GM12872 (cell line): ENCODE measurements at regions not wholly inside any gene's neighbourhood (a gene's known extent, or its start where the extent isn't known, plus 50 kb on each side); places are given as distances from the start of the nearest gene placed in this dataset.

Experiments
- TF ChIP-seq, protein P1 (sequence below): IDR thresholded peaks from 3 replicates; pipeline ENCODE4 v1.5.1; 2011; ENCODE audit warnings: low read depth, mild to moderate bottlenecking, low read length, moderate library complexity; ENCODE audit not compliant: insufficient read depth

GRCh38 chr11:103625624-103625965, 410.8 kb upstream of the DDI1 start:
- TF ChIP-seq, protein P1, sequence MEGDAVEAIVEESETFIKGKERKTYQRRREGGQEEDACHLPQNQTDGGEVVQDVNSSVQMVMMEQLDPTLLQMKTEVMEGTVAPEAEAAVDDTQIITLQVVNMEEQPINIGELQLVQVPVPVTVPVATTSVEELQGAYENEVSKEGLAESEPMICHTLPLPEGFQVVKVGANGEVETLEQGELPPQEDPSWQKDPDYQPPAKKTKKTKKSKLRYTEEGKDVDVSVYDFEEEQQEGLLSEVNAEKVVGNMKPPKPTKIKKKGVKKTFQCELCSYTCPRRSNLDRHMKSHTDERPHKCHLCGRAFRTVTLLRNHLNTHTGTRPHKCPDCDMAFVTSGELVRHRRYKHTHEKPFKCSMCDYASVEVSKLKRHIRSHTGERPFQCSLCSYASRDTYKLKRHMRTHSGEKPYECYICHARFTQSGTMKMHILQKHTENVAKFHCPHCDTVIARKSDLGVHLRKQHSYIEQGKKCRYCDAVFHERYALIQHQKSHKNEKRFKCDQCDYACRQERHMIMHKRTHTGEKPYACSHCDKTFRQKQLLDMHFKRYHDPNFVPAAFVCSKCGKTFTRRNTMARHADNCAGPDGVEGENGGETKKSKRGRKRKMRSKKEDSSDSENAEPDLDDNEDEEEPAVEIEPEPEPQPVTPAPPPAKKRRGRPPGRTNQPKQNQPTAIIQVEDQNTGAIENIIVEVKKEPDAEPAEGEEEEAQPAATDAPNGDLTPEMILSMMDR, result no peak

DNA sequence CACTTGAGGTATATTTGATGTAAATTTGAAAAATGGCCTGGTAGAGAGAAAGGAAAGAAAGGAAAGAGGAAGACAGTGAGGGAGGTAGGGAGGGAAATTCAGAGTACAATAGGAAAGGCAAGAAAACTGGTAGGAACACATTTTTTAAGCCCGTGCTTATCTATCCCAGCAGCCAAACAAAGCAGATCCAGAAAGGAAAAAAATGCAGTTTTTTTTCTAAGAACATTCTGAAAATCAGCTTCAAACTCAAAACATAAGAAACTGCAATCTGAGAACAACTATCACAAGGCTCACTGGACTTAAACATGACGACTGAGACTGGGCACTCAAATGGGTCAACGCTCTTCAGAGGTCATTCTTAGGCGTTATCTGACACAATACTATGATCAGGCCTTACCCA, 408.3 kb upstream of the DDI1 start:
- TF ChIP-seq, protein P1, result no peak

DNA sequence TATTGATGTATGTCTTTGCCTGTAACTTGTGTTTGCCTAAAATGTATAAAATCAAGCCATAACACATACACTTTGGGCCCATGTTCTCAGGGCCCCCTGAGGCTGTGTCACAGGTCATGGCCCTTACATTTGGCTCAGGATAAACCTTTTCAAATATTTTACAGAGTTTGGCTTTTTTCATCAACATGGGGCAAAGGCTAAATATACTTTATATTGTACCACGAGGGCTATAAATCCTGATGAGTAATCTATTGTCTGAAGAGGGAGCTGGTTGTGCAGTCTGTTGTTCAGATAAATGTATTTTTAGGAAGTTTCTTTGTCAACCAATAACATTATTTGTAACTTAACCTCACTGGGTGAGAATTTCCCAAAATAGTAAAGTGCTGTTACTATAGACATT, 404.6 kb upstream of the DDI1 start:
- TF ChIP-seq, protein P1, result no peak

DNA sequence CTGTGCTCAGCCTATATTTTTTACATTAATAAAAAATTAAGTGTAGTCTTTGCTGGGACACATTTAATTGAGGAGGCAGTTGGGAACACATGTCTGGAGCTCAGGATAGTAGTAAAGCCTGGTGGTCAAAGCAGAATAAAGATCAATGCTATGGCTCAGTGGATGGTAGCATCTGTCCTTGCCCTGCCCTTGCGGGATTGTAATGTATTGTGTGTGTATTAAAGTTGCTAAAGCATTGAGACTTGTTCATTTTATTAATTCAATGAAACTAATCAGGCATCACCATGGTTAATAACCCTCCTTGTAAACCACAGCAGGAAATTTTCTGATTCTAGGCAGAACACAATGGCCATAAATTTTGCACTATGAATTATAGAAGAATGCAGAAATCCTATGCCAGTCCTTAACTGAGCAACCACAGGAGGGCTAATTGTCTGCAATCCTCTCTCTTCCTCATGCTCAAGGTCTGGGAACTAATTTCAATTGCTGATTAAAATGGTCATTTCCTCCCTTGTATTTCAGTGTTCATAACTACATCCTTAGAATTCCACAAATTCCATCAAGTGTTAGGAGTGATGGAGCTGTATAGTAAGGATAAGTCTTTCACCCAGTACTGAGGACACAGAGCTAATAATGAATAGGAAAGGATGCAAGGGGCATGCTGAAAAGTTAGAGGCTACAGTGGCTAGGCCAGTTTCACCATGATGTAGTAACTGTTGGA, 403.2 kb upstream of the DDI1 start:
- TF ChIP-seq, protein P1, result no peak

GRCh38 chr11:103633819-103634590, 402.4 kb upstream of the DDI1 start:
- TF ChIP-seq, protein P1, result no peak

DNA sequence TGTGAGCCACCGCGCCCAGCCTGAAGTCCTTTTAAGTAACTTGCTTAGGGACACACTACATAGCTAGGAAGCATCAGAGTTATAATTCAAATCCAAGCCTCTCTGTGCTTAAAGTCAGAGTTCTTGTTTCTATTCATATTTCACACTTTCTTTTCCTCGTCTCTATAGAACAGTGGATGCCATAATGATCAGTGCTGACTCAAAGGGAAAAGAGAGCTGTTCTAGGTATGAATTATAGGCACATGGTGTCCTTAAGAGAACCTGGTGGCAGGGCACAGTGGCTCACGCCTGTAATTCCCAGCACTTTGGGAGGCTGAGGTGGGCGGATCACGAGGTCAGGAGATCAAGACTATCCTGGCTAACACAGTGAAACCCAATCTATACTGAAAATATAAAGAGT, 400.2 kb upstream of the DDI1 start:
- TF ChIP-seq, protein P1, result no peak

DNA sequence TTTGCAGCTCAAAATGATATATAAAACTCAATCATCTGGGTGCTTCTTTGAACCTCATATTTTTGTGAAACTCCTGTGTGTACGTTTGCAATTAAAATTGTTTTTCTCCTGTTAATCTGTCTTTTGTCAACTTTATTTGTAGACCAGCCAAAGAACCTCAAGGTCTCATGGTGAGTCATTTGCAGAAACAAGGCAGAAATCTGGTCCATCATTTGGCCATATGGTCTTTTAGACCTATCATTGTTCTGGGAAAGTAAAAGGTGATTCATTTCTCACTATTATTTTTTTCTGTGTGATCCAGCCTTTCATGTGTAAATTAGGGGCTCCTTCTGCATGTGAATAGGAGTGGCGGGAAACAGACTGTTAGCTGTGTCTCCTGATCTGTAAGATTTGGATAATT, 399.1 kb upstream of the DDI1 start:
- TF ChIP-seq, protein P1, result no peak
